ENCODE measurements at regions not wholly inside any gene's neighbourhood (a gene's known extent, or its start where the extent isn't known, plus 50 kb on each side); places are given as distances from the start of the nearest gene placed in this dataset.

DNA sequence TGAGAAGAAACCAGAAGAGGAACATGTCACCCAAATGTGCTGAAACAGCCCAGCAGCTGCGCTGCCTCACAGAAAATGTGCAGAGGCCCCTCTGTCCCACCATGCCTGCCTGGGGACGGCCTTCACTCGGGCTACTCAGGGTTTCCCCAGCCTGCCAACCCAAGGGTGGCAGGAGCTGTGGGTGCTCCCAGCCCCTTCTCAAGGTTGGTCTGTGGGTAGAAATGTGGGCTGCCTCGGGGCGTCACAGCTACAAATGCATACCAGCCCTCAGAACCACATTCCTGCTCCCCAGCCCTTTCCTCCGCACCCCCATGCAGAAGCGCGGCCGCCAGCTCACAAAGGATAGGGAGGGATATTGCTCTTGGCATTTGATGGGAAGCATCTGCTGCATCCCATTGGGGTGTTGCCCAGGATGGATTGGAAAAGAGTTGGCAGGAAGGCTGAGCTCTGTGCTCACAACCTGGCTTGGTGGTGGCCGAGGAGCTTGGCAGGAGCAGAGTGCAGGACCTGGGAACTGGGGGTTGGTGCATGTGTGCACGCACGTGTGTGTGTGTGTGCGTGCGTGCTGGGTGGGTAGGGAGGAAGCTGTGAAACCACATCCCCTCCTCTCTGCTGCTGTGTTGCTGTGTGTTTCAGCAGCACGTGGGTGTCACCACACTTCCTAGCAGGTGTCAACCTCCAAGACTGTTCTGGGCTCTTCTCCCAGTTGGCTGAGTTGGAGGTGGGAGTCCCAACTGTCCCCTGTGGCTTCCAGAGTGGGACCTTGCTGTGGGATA, 304.4 kb downstream of the SEC14L1 start:
- no peak for TF ChIP-seq YY1 (IDR thresholded peaks at IDR 0.05; ENCODE audit: low read depth)

DNA sequence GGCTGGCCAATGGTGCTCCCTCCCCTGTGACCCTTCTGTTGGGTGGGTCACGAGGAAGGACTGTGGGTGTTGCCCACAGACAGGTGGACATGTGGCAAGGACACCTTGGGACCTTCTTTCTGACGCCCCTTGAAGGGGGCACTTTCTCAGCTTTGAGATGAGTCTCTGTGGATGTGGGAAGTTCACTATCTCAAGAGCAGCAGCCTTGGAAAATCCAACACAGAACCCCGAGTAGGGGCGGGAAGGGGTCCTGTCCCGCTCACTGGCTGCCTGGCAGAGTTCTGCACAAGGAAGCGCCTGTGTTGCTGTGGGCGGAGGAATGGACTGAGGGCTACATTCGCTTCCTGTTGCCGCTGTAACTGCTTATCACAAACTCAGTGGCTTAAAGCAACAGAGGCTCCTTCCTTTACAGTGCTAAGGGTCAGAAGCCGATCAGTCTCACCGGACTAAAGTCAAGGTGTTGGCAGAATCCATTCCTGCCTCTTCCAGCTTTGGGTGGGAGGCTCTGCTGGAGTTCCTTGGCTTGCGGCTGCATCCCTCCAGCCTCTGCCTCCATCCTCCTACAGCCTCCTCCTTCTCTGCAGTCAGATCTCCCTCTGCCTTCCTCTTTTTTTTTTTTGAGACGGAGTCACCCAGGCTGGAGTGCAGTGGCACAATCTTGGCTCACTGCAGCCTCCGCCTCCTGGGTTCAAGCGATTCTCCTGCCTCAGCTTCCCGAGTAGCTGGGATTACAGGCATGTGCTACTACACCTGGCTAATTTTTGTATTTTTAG, 305.2 kb downstream of the SEC14L1 start:
- TF ChIP-seq EP300 (IDR thresholded peaks at IDR 0.05; ENCODE audit: borderline replicate concordance): no peak
- no peak for TF ChIP-seq TCF12 (IDR thresholded peaks at IDR 0.05; ENCODE audit: low read depth)
- TF ChIP-seq FOXM1 (IDR thresholded peaks at IDR 0.05; ENCODE audit: borderline replicate concordance, low read depth): no peak
- TF ChIP-seq CREB1 (IDR thresholded peaks at IDR 0.05; ENCODE audit: low read depth): no peak
- TF ChIP-seq ZBTB7A (IDR thresholded peaks at IDR 0.05; ENCODE audit: low read depth): no peak
- TF ChIP-seq NFIC (IDR thresholded peaks at IDR 0.05): no peak
- no peak for TF ChIP-seq TEAD4 (IDR thresholded peaks at IDR 0.05)
- no peak for TF ChIP-seq YY1 (IDR thresholded peaks at IDR 0.05; ENCODE audit: low read depth)
- TF ChIP-seq, protein P1, sequence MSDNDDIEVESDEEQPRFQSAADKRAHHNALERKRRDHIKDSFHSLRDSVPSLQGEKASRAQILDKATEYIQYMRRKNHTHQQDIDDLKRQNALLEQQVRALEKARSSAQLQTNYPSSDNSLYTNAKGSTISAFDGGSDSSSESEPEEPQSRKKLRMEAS (IDR thresholded peaks at IDR 0.05): no peak
- no peak for TF ChIP-seq CEBPB (IDR thresholded peaks at IDR 0.05)

DNA sequence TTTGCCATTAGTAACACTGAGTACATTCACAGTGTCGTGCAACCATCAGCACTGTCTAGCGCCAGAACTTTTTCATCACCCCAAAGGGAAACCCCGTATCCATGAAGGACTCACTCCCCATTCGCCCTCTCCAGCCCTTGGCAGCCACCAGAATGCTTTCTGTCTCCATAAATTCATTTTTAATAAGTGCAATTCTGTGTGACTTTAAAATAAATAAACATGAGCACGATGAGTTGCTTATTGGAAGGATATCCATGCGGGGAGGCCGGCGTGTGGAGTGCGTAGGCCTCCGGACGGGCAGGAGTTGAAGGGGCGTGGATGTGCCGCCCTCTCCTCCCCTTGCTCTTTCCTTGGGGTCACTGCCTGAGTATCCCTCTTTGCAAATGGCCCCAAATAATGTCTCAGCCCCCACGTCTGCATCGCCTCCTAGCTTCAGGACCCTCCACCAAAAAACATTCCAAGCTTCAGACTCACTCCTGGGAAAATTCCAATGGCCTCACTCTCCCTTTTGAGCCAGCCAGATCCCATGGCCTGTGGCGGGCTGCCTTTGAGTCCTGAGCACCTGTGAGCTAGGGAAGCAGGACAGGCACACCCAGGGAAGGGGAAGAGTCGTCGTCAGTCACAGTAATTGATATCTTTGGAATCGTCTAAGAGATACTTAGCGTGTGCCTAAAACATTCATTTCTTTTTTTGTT, 306.3 kb downstream of the SEC14L1 start:
- TF ChIP-seq, protein P1 (IDR thresholded peaks at IDR 0.05): no peak
- TF ChIP-seq EP300 (IDR thresholded peaks at IDR 0.05; ENCODE audit: borderline replicate concordance): no peak

DNA sequence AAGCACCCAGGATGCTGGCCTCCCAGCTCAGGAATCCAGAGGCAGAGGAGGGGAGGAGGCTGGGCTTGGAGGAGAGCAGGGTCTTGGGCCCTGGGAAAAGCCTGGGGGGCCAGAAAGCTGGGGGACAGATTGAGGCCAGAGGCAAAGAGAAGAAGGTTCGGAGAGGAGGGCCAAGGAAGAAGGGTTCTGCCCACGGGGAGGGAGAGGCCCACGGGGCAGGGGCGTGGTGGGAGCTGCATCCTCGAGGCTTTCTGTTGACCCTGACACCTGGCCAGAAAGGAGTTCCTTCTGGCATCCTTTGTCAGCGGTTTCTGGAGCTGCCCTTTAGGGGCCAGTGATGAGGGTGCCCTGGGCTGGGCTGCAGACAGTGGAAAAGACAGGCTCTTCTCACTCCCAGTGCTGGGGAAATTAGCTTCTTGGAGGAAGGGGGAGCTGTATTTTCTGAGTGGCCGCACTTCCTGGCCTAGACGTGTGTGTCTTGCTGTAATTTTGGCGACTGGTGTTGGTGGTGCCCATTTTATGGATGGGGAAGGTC, 308.7 kb downstream of the SEC14L1 start:
- TF ChIP-seq FOXM1 (IDR thresholded peaks at IDR 0.05; ENCODE audit: borderline replicate concordance, low read depth): no peak
- no peak for TF ChIP-seq CREB1 (IDR thresholded peaks at IDR 0.05; ENCODE audit: low read depth)
- TF ChIP-seq TEAD4 (IDR thresholded peaks at IDR 0.05): no peak
- TF ChIP-seq EP300 (IDR thresholded peaks at IDR 0.05; ENCODE audit: borderline replicate concordance): no peak
- TF ChIP-seq YY1 (IDR thresholded peaks at IDR 0.05; ENCODE audit: low read depth): no peak
- TF ChIP-seq TAF1 (IDR thresholded peaks at IDR 0.05; ENCODE audit: low read depth): no peak
- no peak for TF ChIP-seq RAD21 (IDR thresholded peaks at IDR 0.05; ENCODE audit: low read depth)
- TF ChIP-seq, protein P2, sequence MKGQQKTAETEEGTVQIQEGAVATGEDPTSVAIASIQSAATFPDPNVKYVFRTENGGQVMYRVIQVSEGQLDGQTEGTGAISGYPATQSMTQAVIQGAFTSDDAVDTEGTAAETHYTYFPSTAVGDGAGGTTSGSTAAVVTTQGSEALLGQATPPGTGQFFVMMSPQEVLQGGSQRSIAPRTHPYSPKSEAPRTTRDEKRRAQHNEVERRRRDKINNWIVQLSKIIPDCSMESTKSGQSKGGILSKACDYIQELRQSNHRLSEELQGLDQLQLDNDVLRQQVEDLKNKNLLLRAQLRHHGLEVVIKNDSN (IDR thresholded peaks at IDR 0.05): no peak
- TF ChIP-seq, protein P3, sequence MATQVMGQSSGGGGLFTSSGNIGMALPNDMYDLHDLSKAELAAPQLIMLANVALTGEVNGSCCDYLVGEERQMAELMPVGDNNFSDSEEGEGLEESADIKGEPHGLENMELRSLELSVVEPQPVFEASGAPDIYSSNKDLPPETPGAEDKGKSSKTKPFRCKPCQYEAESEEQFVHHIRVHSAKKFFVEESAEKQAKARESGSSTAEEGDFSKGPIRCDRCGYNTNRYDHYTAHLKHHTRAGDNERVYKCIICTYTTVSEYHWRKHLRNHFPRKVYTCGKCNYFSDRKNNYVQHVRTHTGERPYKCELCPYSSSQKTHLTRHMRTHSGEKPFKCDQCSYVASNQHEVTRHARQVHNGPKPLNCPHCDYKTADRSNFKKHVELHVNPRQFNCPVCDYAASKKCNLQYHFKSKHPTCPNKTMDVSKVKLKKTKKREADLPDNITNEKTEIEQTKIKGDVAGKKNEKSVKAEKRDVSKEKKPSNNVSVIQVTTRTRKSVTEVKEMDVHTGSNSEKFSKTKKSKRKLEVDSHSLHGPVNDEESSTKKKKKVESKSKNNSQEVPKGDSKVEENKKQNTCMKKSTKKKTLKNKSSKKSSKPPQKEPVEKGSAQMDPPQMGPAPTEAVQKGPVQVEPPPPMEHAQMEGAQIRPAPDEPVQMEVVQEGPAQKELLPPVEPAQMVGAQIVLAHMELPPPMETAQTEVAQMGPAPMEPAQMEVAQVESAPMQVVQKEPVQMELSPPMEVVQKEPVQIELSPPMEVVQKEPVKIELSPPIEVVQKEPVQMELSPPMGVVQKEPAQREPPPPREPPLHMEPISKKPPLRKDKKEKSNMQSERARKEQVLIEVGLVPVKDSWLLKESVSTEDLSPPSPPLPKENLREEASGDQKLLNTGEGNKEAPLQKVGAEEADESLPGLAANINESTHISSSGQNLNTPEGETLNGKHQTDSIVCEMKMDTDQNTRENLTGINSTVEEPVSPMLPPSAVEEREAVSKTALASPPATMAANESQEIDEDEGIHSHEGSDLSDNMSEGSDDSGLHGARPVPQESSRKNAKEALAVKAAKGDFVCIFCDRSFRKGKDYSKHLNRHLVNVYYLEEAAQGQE (IDR thresholded peaks at IDR 0.05; ENCODE audit: low read depth): no peak
- TF ChIP-seq ZBTB7A (IDR thresholded peaks at IDR 0.05; ENCODE audit: low read depth): no peak
- no peak for TF ChIP-seq EGR1 (IDR thresholded peaks at IDR 0.05)
- no peak for TF ChIP-seq CEBPB (IDR thresholded peaks at IDR 0.05)
- TF ChIP-seq, protein P1 (IDR thresholded peaks at IDR 0.05): no peak
- TF ChIP-seq TCF12 (IDR thresholded peaks at IDR 0.05; ENCODE audit: low read depth): no peak
- TF ChIP-seq NFIC (IDR thresholded peaks at IDR 0.05): no peak

DNA sequence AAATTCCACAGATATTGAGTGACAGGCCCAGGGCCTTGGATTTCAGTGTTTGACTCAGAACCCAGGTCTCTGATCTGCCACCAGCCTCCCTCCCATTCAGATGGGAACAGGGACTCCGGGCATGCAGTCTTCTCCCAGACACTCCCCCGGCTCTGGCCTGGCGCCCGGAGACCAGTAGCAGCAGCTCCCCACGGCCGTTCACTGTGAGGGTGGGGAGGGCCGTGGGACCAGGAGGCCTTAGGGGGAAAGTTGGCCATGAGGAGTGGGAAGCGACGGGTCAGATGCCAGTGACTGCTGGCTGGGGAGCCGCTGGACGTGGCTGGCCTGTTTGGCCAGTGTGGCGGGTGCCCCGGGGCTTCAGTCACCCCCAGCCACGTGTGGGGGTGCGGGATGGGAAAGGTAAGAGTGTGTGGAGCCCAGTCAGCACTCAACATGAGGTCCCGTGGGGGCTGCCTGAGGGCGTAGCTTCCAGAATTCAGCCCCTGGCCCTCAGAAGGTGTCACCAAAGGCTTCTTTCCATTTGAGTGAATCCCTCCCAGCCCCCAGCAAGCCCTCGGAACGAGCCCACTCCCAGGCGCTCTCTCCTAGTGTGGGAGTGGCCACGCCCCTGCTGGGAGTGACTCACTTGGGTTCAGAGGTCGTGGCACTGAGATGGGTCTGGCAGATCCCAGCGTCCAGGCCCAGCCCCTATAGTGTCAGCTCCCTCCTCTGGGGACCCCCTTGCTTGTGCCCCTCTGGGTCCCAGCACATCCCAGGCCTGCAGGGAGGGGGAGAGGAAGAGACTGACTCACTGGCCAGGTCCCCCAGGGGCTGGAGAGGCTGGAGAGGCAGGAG, 309.4 kb downstream of the SEC14L1 start:
- TF ChIP-seq NFIC (IDR thresholded peaks at IDR 0.05) (no peak), ZBTB7A (IDR thresholded peaks at IDR 0.05; ENCODE audit: low read depth) (no peak; the same call in none of the 2 replicates), TCF12 (IDR thresholded peaks at IDR 0.05; ENCODE audit: low read depth) (0 out of 2 replicates have a peak, but pooled peaks have one; percentile 10)

DNA sequence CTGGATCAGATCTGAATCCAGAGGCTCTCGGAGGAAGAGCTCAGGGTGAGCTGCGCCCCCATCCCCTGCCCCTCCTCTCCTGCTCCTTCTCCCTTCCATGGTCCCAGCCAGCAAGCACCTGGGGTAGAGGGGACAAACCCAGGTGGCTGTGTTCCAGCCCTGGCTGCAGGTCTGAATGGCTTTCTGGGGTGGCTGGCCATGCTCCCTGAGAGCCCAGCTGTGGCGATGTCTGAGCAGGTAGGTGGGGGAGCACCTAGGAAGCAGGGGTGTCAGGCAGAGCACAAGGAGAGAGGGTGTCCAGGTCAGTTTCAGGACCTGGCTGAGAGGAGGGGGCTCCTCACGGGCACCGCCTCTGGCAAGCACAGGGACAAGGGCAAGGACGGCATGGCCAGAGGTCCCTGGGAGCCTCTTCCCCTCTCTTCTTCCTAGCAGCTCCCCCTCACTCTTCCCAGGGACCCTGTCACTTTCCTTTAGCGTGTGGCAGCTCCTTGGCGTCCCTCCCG, 310.0 kb downstream of the SEC14L1 start:
- TF ChIP-seq RAD21 (IDR thresholded peaks at IDR 0.05; ENCODE audit: low read depth) (no peak), CREB1 (IDR thresholded peaks at IDR 0.05; ENCODE audit: low read depth) (no peak), EGR1 (IDR thresholded peaks at IDR 0.05) (no peak), EP300 (IDR thresholded peaks at IDR 0.05; ENCODE audit: borderline replicate concordance) (no peak), YY1 (IDR thresholded peaks at IDR 0.05; ENCODE audit: low read depth) (no peak), TAF1 (IDR thresholded peaks at IDR 0.05; ENCODE audit: low read depth) (no peak), TCF12 (IDR thresholded peaks at IDR 0.05; ENCODE audit: low read depth) (no peak), NFIC (IDR thresholded peaks at IDR 0.05) (no peak), TEAD4 (IDR thresholded peaks at IDR 0.05) (no peak), FOXM1 (IDR thresholded peaks at IDR 0.05; ENCODE audit: borderline replicate concordance, low read depth) (no peak), CEBPB (IDR thresholded peaks at IDR 0.05) (no peak)
- TF ChIP-seq, protein P1 (IDR thresholded peaks at IDR 0.05): no peak
- TF ChIP-seq, protein P3 (IDR thresholded peaks at IDR 0.05; ENCODE audit: low read depth): no peak

Data from Ishikawa (cell line).